ENCODE measurements at regions not wholly inside any gene's neighbourhood (a gene's known extent, or its start where the extent isn't known, plus 50 kb on each side); places are given as distances from the start of the nearest gene placed in this dataset.

DNA sequence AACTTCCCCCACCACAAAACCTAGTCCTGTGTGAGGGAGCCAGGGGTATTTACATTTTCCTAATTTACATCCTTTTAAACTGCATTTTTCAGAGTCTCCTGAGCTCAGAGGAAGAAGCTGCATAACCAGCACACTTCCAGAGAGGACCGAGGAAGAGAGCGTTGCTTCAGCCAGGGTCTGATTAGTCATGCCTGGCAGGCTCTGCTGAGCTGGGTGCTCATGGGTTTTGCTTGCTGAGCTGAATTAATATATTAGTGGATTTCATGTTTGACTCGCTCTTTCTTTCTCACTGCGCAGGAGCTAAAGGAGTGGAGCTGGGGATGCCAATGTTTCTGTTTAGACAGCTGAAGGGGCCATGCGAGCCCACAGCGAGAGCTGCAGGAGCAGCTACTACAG lies 539.3 kb upstream of the B3GAT1 start:
- TF ChIP-seq, protein P1, sequence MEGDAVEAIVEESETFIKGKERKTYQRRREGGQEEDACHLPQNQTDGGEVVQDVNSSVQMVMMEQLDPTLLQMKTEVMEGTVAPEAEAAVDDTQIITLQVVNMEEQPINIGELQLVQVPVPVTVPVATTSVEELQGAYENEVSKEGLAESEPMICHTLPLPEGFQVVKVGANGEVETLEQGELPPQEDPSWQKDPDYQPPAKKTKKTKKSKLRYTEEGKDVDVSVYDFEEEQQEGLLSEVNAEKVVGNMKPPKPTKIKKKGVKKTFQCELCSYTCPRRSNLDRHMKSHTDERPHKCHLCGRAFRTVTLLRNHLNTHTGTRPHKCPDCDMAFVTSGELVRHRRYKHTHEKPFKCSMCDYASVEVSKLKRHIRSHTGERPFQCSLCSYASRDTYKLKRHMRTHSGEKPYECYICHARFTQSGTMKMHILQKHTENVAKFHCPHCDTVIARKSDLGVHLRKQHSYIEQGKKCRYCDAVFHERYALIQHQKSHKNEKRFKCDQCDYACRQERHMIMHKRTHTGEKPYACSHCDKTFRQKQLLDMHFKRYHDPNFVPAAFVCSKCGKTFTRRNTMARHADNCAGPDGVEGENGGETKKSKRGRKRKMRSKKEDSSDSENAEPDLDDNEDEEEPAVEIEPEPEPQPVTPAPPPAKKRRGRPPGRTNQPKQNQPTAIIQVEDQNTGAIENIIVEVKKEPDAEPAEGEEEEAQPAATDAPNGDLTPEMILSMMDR (IDR thresholded peaks at IDR 0.05; ENCODE audit: low read depth, low read length): no peak
- H3K4me3 ChIP-seq (ENCODE audit: low read depth, low read length): no peak overlapping the region

DNA sequence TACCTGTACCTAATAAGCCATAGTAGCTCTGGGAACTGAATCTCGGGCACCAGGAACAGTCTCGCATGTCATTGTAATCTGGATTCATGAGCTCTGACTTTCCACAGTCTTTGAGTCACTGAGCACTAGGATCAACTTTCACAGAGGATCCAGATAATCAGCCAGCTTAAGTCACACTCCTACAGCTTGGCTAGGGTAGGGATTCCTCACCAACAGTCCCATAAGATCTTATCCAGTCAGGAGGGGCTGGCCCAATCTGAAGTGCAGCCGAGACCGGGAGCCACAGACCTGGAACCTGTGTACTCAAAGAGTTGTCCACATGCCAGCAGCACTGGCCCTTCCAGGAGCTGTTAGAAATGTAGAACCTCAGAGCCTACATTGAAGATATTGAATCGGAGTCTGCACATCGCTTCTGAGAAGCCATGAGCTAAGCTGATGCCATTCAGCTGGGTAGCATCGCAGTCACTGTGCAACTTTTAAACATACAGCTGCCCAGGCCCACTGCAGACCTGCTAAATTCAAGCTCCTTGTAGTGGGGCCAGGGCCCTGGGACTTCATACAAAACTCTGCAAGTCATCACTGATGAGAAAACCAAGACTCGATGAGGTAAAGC lies 538.8 kb upstream of the B3GAT1 start:
- TF ChIP-seq, protein P1 (IDR thresholded peaks at IDR 0.05; ENCODE audit: low read depth, low read length): no peak
- no peak overlapping the region for H3K4me3 ChIP-seq (ENCODE audit: low read depth, low read length)

DNA sequence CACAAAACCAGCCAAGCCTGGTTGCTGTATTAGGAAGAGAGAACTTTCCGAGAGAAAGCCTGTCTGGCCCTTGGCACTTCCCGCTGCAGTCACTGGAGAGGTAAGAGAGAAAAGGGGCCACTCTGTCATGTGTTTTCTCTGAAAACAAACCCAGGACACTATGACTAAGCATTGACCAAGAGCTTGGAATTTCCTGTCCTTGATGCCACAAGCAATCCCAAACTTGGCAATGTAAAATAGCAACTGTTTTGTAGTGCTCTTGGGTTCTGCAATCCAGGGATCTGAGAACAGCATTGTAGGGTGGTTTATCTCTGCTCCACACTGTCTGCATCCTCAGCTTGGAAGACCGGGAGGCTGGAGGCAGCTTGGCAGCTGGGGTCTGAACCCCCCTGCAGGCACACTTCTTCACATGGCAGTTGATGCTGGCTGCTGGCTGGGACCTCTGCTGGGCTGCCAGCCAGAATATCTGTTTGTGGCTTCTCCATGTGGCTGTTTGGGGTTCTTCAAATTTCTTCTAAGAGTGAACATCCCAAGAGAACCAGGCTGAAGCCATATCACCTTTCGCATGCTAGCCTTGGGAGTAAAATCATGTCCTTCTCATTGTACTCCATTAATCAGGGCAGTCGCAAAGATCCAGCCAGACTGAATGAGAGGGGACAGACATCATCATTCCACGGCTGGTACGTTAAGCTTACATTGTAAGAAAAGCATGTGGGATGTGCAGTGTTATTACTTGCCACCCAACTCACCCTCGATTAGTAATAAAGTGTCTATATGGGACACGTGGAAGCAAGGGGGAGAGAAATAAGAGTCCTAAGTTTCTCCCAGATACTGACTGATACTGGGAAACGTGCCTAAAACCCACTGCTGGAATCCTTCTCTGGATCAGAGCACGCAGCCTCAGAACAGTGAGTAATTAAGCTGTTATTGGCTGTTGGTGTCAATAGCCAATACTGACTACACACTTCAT lies 537.4 kb upstream of the B3GAT1 start:
- TF ChIP-seq, protein P1 (IDR thresholded peaks at IDR 0.05; ENCODE audit: low read depth, low read length): no peak
- no peak overlapping the region for H3K4me3 ChIP-seq (ENCODE audit: low read depth, low read length)

DNA sequence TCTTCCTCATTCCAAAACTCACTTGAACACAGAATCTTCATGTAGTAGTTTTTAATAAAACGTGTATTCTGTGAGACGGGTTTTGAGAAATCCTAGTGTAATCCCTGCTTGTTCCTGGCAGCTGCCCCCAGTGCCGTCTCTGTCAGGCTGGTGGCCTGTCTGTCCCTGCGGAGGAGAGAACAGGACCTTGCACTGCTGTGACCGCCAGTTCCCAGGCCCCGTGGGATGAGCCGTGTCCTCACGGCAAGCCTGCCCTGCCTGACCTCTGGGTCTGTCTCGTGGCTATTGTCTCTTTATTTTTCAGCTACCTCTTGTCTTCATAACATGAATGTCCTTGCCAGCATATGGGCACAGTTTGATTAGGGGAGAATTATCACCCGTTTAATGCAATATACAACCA lies 535.5 kb upstream of the B3GAT1 start:
- H3K4me3 ChIP-seq (ENCODE audit: low read depth, low read length): no peak overlapping the region
- TF ChIP-seq, protein P1 (IDR thresholded peaks at IDR 0.05; ENCODE audit: low read depth, low read length): no peak

- H3K4me3 ChIP-seq (ENCODE audit: low read depth, low read length): no peak overlapping the region
- TF ChIP-seq, protein P1 (IDR thresholded peaks at IDR 0.05; ENCODE audit: low read depth, low read length): no peak
These were observed 534.0 kb upstream of the B3GAT1 start for GRCh38 chr11:134945993-134946392.

DNA sequence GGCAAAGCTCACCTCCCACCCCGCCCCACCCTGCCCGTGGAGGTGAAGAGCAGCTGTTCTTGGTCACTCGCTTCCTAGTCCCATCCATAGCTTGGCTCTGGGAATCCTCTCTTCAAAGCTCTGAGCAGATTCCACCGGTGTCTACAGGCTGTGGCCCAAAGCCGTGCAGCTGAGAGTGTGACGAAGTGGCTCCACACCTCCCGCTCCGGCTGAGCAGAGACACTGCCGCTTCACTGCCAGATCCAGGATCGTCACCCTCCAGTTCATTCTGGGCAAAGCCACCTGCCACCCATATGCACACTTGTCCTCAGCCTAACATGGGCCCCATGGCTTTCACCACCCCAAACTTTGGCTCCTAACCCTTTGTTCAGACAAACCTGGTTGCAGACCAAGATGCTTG lies 532.9 kb upstream of the B3GAT1 start:
- TF ChIP-seq, protein P1 (IDR thresholded peaks at IDR 0.05; ENCODE audit: low read depth, low read length): no peak
- H3K4me3 ChIP-seq (ENCODE audit: low read depth, low read length): no peak overlapping the region

GRCh38 chr11:134944131-134944530 lies 532.1 kb upstream of the B3GAT1 start:
- no peak overlapping the region for H3K4me3 ChIP-seq (ENCODE audit: low read depth, low read length)
- TF ChIP-seq, protein P1 (IDR thresholded peaks at IDR 0.05; ENCODE audit: low read depth, low read length): no peak
